Panc1 (cell line): ENCODE measurements at regions not wholly inside any gene's neighbourhood (a gene's known extent, or its start where the extent isn't known, plus 50 kb on each side); places are given as distances from the start of the nearest gene placed in this dataset.

Experiments
- ATAC-seq: fragments of 200-7000 bp; cut with Tn5 transposase; 2 replicates; pipeline ENCODE4 v1.9.1; 2020; ENCODE audit warnings: mild to moderate bottlenecking, moderate library complexity
- BruUV-seq: library from RNA; stranded (reverse); fragments of 400-500 nt; replicated peaks from 2 replicates; lab custom pipeline; 2021; lab: Mats Ljungman, UMichigan
- CTCF ChIA-PET: fragments of 300-600 bp; sonication (Branson Sonifier 250); formaldehyde crosslinking; loops from one replicate; lab custom pipeline; 2022; ENCODE audit warnings: antibody characterized with exemption; lab: Charles Lee
- POLR2A ChIA-PET: fragments of 300-600 bp; sonication (Branson Sonifier 250); formaldehyde crosslinking; loops from one replicate; lab custom pipeline; 2022; ENCODE audit warnings: antibody characterized with exemption; lab: Charles Lee
- DNase-seq: peaks from one replicate; pipeline ENCODE4 v3.0.0-alpha.2; 2010; ENCODE audit warnings: low read depth, low spot score
- H3K27ac ChIP-seq: 2 replicates; pipeline ENCODE4 v1.5.1; 2011; ENCODE audit warnings: mild to moderate bottlenecking, low read length, inconsistent platforms
- H3K27me3 ChIP-seq: fragments of 200-500 bp; sonication (Bioruptor generic); 2 replicates; pipeline ENCODE4 v1.6.0; 2014; ENCODE audit warnings: low read length, inconsistent platforms; ENCODE audit not compliant: control insufficient read depth, insufficient read depth
- H3K36me3 ChIP-seq: fragments of 200-500 bp; sonication (Bioruptor generic); 2 replicates; pipeline ENCODE4 v1.5.1; 2014; ENCODE audit warnings: inconsistent platforms, mild to moderate bottlenecking, low read length, moderate library complexity; ENCODE audit not compliant: control insufficient read depth, insufficient read depth
- H3K4me1 ChIP-seq: 2 replicates; pipeline ENCODE4 v1.5.1; 2011; ENCODE audit warnings: inconsistent platforms, mild to moderate bottlenecking, low read length, moderate library complexity; ENCODE audit not compliant: control insufficient read depth, insufficient read depth
- H3K4me3 ChIP-seq, 2 experiments: 2 replicates each; pipeline ENCODE4 v1.5.1; 2011 to 2012; ENCODE audit warnings: low read depth in 2 of 2, low read length in 2 of 2, mild to moderate bottlenecking in 2 of 2, inconsistent platforms in 1 of 2, moderate library complexity in 1 of 2
- H3K9me3 ChIP-seq: fragments of 200-500 bp; sonication (Bioruptor generic); 2 replicates; pipeline ENCODE4 v1.5.1; 2014; ENCODE audit warnings: low read depth, mild to moderate bottlenecking, inconsistent platforms, low read length, moderate library complexity; ENCODE audit not compliant: control insufficient read depth, insufficient read depth
- POLR2AphosphoS5 ChIP-seq: IDR thresholded peaks from 2 replicates; pipeline ENCODE4 v1.6.1; 2012; ENCODE audit warnings: mild to moderate bottlenecking, low read depth, low read length, moderate library complexity
- SIN3A ChIP-seq: IDR thresholded peaks from 2 replicates; pipeline ENCODE4 v1.6.1; 2012; ENCODE audit warnings: low read depth, mild to moderate bottlenecking, low read length, moderate library complexity, borderline replicate concordance; ENCODE audit not compliant: insufficient read depth
- TCF7L2 ChIP-seq: IDR thresholded peaks from 2 replicates; pipeline ENCODE4 v1.6.1; 2011; ENCODE audit warnings: mild to moderate bottlenecking, low read depth, low read length, inconsistent platforms
- in situ Hi-C: cut with HindIII; loops from 2 replicates; pipeline ENCODE4 v1.10.0; 2016; ENCODE audit warnings: low sequenced_read_pairs, low pct_unique_long_range_greater_than_20kb
- intact Hi-C: fragments of 100-400 bp; cut with micrococcal nuclease; formaldehyde crosslinking; loops from one replicate; pipeline ENCODE4 v1.10.0; 2022; ENCODE audit not compliant: unreplicated experiment
- TF ChIP-seq, protein P1 (sequence below), 2 experiments: IDR thresholded peaks; 2 replicates each; pipeline ENCODE4 v1.6.1; 2011 to 2012; ENCODE audit warnings: low read depth in 2 of 2, control low read depth in 1 of 2, low read length in 1 of 2, mild to moderate bottlenecking in 1 of 2, moderate library complexity in 1 of 2; ENCODE audit not compliant: insufficient read depth in 1 of 2
- TF ChIP-seq, protein P2 (sequence below): fragments of 450-650 bp; IDR thresholded peaks from 2 replicates; pipeline ENCODE4 v1.5.1; 2017; ENCODE audit warnings: mild to moderate bottlenecking

GRCh38 chr13:89891416-89891815 is 1456.1 kb upstream of the MIR17HG start:
- no peaks in the 10 kb centered on the region for H3K27me3 ChIP-seq
- no peaks in the 10 kb centered on the region for H3K9me3 ChIP-seq
- TF ChIP-seq SIN3A (no peak), TCF7L2 (no peak), POLR2AphosphoS5 (no peak)
- TF ChIP-seq, protein P1, sequence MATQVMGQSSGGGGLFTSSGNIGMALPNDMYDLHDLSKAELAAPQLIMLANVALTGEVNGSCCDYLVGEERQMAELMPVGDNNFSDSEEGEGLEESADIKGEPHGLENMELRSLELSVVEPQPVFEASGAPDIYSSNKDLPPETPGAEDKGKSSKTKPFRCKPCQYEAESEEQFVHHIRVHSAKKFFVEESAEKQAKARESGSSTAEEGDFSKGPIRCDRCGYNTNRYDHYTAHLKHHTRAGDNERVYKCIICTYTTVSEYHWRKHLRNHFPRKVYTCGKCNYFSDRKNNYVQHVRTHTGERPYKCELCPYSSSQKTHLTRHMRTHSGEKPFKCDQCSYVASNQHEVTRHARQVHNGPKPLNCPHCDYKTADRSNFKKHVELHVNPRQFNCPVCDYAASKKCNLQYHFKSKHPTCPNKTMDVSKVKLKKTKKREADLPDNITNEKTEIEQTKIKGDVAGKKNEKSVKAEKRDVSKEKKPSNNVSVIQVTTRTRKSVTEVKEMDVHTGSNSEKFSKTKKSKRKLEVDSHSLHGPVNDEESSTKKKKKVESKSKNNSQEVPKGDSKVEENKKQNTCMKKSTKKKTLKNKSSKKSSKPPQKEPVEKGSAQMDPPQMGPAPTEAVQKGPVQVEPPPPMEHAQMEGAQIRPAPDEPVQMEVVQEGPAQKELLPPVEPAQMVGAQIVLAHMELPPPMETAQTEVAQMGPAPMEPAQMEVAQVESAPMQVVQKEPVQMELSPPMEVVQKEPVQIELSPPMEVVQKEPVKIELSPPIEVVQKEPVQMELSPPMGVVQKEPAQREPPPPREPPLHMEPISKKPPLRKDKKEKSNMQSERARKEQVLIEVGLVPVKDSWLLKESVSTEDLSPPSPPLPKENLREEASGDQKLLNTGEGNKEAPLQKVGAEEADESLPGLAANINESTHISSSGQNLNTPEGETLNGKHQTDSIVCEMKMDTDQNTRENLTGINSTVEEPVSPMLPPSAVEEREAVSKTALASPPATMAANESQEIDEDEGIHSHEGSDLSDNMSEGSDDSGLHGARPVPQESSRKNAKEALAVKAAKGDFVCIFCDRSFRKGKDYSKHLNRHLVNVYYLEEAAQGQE (IDR thresholded peaks at IDR 0.05; ENCODE audit: insufficient read depth in 1 of 2, low read depth in 2 of 2, low read length in 1 of 2), result no peak
- TF ChIP-seq, protein P2, sequence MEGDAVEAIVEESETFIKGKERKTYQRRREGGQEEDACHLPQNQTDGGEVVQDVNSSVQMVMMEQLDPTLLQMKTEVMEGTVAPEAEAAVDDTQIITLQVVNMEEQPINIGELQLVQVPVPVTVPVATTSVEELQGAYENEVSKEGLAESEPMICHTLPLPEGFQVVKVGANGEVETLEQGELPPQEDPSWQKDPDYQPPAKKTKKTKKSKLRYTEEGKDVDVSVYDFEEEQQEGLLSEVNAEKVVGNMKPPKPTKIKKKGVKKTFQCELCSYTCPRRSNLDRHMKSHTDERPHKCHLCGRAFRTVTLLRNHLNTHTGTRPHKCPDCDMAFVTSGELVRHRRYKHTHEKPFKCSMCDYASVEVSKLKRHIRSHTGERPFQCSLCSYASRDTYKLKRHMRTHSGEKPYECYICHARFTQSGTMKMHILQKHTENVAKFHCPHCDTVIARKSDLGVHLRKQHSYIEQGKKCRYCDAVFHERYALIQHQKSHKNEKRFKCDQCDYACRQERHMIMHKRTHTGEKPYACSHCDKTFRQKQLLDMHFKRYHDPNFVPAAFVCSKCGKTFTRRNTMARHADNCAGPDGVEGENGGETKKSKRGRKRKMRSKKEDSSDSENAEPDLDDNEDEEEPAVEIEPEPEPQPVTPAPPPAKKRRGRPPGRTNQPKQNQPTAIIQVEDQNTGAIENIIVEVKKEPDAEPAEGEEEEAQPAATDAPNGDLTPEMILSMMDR, result no peak
- DNase-seq (no peak), ATAC-seq (no peak)
- intact Hi-C loops (no loop called here), in situ Hi-C loops (no loop called here)
- no TSS peak for BruUV-seq
- ChIA-PET POLR2A (no interaction called here), CTCF (no interaction called here)
- no peaks in the 10 kb centered on the region for H3K36me3 ChIP-seq
- H3K4me3 ChIP-seq, result no peak overlapping the region
- H3K27ac ChIP-seq, result no peak overlapping the region
- no peaks in the 10 kb centered on the region for H3K4me1 ChIP-seq

DNA sequence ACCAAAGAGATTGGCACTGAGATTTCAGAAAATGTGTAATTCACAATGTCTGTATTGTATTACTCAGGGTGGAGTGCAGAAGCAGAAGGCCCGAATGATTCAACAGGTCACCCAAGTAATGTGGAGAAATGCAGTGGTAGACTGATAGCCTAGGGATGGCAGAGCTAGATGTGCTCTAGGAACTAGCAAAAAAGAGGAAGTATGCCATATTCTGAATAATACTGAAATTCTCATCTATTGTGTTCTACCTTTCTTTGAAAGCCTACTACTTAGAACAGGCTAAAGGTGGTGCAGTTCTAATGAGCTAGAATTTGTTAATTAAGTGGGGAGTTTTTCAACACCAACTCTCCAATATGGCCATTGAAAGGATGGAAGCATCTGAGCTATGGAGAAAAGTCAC is 1449.8 kb upstream of the MIR17HG start:
- DNase-seq, result no peak
- no peaks in the 10 kb centered on the region for H3K27me3 ChIP-seq
- ChIA-PET CTCF (no interaction called here), POLR2A (no interaction called here)
- BruUV-seq, result no TSS peak
- no peaks in the 10 kb centered on the region for H3K36me3 ChIP-seq
- no peak overlapping the region for H3K27ac ChIP-seq
- ATAC-seq, result no peak
- no peaks in the 10 kb centered on the region for H3K4me1 ChIP-seq
- H3K9me3 ChIP-seq, result no peaks in the 10 kb centered on the region
- H3K4me3 ChIP-seq, result no peak overlapping the region
- intact Hi-C loops, result no loop called here
- in situ Hi-C loops, result no loop called here
- TF ChIP-seq TCF7L2, result no peak
- TF ChIP-seq, protein P2, result no peak
- TF ChIP-seq, protein P1 (IDR thresholded peaks at IDR 0.05; ENCODE audit: insufficient read depth in 1 of 2, low read depth in 2 of 2, low read length in 1 of 2), result no peak
- TF ChIP-seq POLR2AphosphoS5, result no peak
- TF ChIP-seq SIN3A, result no peak
